Ramos (cell line): ENCODE measurements at regions not wholly inside any gene's neighbourhood (a gene's known extent, or its start where the extent isn't known, plus 50 kb on each side); places are given as distances from the start of the nearest gene placed in this dataset.

Source experiments
- in situ Hi-C: fragments of 300-500 bp; cut with MboI; formaldehyde crosslinking; loops from one replicate; pipeline ENCODE4 v1.14.3; 2022; ENCODE audit warnings: low sequenced_read_pairs; ENCODE audit not compliant: unreplicated experiment

DNA sequence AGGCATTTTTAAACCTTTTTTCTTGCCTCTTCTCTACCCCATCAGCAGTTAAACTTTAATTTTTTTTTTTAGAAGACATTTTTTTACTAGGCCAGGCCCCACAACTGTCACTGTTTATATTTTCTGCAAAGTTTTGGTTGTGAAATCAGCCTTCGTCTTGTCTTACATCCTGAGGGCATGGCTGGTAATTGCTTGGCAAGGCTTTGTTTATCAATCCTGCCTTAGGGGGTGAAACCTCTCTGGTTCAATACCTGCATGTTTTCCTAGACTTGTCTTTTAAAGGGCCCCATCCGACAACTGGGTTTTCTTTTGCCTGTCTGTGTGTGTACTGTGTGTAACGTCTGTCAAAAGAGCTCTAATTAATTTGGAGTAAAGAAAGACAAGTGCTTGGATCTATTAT lies 330.0 kb upstream of the CWC22 start:
- in situ Hi-C loops = no loop called here

DNA sequence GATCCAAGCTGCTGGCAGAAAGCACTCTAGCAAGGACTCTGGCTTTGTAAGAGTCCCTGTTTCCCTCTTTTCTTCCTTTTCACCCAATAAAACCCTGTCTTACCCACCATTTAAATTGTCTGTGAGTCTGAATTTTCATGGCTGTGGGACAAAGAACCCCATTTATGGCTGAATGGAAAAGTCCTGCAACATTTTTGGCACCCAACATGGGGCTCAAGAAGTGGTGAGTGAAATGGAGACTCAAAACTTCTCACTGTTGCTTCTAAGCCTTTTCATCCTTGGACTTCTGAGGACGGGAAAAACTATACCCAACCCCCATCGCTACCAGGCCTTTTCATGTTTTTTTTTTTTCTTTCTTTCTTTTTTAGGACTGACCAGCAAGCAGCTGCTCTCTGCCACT lies 329.5 kb upstream of the CWC22 start:
- in situ Hi-C loops = no loop called here

- in situ Hi-C loops = no loop called here
Measured at GRCh38 chr2:180334514-180334913, 327.4 kb upstream of the CWC22 start.

GRCh38 chr2:180328795-180329422 lies 321.8 kb upstream of the CWC22 start:
- in situ Hi-C loops = no loop called here

DNA sequence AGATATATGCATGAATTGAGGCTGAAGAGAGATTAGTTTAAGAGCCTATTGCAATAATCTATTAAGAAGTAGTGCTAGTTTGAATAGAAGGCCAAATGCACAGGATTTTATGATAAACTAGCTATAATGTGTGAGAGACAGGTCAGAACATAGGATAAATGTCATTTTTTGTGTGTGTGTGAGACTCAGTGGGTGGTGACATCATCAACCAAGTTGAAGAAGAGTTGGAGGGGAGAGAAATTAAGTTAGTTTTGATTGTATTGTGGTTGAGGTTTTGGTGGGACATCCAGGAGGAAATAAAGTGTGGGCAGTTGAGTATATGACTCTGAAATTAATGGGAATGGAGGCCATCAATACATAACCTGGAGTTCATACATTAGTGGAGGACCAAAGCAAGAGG lies 320.1 kb upstream of the CWC22 start:
- in situ Hi-C loops = no loop called here

DNA sequence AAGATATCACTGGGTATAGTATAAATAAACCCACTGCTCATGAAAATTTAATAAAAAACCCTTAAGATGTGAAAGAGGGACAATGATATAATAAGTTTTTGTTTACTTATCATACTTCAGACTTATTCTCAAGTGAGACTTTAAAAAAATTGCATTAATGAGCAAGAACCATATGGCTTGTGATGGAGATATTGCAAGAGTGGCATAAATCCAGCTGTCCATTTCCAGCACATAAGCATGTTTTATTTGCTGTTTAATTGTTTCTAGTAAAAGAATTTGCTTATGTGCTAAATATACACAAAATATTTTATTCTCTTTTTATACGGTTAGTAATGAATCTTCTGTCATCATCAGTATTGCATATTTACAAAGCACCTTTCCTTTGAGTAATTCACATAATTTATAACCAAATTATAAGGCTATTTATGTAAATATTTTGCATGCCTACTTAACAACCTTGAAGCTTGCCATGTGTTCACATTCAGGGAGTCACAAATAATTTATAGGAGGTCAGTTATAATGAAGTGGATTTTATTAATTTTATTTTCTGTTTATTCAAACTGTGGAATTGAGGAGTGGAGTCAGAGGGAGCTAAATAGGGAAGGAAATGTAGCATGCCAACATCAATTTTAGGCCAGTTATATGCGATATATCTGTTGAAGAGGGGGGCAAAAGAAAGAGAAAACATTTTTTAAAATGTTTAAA lies 318.5 kb upstream of the CWC22 start:
- in situ Hi-C loops = no loop called here

DNA sequence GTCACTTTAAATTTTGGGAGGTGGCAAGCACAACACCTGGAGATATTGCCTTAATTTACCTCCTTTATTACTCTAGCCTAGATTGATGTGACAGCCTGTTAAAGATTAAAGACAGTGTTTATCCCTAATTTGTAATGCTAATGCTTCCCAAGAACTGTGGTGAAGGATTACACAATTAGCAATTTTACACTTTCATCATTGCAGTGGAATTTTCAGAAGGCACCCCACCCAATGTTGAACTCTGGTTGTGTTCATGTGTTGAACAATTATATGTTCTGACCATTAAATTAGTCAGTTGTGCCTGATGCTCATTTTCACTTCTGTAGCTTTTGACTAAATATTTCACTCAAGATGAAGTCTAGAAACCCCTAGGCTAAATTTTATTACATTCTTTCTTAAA lies 317.1 kb upstream of the CWC22 start:
- in situ Hi-C loops = no loop called here

DNA sequence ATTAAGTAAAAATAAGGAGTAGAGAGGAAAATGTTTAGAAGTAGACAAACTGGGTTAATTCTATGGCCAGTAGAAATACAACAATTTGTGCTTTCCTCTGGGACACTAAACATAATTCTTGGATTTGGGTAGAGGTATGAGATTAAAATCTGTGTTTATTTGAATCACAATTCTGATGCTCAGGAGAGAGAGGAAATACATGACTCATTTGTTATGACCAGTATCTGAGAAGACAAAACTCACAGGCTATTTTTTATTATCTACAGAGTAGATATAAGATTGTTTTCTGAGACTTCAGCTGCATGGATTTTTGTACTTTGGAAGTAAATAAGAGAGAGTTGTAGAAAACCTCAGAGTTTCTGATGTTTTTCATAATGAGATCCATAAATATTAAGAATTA lies 315.7 kb upstream of the CWC22 start:
- in situ Hi-C loops = no loop called here

DNA sequence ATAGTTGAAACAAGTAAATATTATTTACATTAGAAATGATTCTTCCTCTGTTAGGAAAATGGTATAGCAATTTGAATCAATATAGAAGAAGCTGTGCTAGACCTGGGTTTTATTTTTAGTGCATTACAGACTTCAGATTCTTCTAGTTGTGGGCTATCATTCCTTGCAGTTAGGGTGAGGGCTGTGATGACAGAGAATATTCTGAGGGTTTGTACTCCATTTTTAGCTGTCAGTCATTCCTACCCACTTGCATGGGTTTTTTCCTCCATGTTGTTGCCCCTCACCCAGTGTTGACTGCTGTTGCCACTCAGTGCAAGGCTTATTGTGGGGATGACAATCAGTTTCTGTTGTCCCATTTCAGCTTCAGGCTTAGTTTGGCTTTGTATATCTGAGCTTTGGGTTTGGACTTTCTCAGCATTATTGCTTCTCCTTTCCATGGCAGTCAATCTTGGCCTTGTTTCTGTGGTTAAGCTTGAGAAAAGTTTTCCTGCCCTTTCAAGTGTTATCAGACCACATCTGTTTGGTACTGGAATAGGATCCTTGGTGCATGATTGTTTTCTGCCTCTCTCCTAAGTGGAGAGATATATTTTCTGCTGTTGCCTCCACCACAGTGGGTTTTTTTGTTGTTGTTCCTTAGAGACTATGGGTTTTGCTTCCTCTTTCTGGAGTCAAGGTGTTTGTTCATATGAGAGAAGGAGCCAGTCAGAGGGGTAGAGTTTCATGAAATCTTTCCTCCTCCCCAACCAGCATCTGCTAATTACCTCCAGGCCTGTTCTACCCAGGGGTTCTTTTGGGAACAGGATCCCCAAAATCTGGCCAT lies 312.7 kb upstream of the CWC22 start:
- in situ Hi-C loops = no loop called here

- in situ Hi-C loops = no loop called here
Measured at GRCh38 chr2:180314086-180314485, 307.0 kb upstream of the CWC22 start.

GRCh38 chr2:180312542-180312941 lies 305.4 kb upstream of the CWC22 start:
- in situ Hi-C loops = no loop called here

GRCh38 chr2:180307096-180307495 lies 300.0 kb upstream of the CWC22 start:
- in situ Hi-C loops = no loop called here

DNA sequence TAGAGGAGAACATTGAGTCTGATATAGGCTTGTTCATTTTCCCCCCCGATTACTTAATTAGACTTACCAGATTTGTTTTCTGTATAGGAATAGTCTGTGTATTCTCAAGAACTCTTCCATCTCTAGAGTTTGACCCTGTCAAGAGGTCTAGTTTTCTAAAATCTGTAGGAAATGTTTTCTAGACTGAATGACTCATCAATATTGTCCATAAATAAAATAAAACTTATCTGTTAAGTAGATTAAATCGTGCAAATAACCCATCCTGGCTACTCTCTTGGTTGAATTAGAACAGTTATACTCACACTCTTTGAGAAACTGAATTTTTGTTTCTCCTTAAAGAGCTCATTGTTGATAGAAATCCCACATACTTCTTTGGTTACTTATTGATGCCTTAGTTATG lies 299.2 kb upstream of the CWC22 start:
- in situ Hi-C loops = no loop called here

GRCh38 chr2:180291552-180292421 lies 284.7 kb upstream of the CWC22 start:
- in situ Hi-C loops = no loop called here

GRCh38 chr2:180291060-180291459 lies 284.0 kb upstream of the CWC22 start:
- in situ Hi-C loops = no loop called here

DNA sequence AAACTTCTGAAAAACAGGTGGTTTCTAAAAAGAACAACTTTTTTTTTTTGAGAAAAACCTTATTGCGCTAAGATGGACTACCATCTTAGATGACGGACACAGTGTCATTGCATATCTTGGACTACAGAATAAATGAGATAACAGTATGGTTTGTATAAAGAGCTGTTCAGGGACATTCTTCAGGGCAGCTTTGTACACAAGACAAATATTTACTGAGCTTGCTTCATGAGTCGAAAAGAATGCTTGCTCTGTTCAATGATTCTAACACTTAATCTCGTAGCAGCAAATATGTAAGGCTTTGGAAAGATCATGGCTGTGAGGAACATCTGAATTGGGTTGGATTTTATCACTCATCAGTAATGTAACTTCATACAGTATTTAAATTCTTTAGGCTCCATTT lies 282.5 kb upstream of the CWC22 start:
- in situ Hi-C loops = no loop called here

GRCh38 chr2:180279581-180279980 lies 272.5 kb upstream of the CWC22 start:
- in situ Hi-C loops = no loop called here

GRCh38 chr2:180276733-180277132 lies 269.6 kb upstream of the CWC22 start:
- in situ Hi-C loops = no loop called here

DNA sequence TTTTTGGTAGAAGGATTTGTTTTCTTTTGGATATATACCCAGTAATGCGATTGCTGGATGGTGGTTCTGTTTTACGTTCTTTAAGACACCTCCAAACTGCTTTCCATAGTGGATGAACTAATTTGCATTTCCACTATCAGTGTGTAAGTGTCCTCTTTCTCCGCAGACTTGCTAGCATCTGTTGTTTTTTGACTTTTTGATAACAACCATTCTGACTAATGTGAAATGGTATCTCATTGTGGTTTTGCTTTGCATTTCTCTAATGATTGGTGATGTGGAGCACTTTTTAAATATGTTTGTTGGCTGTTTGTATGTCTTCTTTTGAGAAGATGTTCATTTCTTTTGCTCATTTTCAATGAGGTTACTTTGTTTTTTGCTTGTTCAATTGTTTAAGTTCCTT lies 260.9 kb upstream of the CWC22 start:
- in situ Hi-C loops = no loop called here

DNA sequence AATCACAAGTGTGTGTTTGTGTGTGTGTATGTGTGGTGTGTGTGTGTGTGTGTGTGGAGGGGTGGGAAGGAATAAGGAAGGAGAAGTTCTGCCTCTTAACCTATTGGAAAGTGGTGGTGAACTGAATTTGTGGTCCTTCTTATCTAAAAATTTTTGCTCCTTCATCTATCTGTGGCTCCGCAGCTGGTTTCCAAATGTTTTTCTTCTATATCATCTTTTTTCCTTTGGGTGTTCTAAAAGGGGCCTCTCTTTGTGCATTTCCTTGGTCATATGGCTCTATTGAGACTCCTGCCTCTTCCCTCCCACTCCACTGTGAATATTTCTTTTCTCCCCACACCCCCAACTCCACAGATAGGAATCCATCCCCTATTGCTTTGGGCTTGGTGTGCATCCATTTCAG lies 254.9 kb upstream of the CWC22 start:
- in situ Hi-C loops = no loop called here
